Epithelial cell of prostate (primary cell): ENCODE measurements at regions not wholly inside any gene's neighbourhood (a gene's known extent, or its start where the extent isn't known, plus 50 kb on each side); places are given as distances from the start of the nearest gene placed in this dataset.
"Not testable (repeated sequence)": the region's sequence is repeated elsewhere in the genome, so short reads cannot be mapped to it uniquely, and the experiment has no call there.

Source experiments
- DNase-seq: peaks from one replicate; pipeline ENCODE4 v3.0.0-alpha.2; 2011; ENCODE audit warnings: low read depth, low spot score
- H3K27ac ChIP-seq: fragments of 450-650 bp; 2 replicates; pipeline ENCODE4 v1.5.1; 2017; ENCODE audit warnings: mild to moderate bottlenecking

GRCh38 chr7:76736724-76737123 is 109.6 kb upstream of the POMZP3 start:
- not testable (repeated sequence) for DNase-seq, H3K27ac ChIP-seq

- H3K27ac ChIP-seq, DNase-seq: not testable (repeated sequence)
Observed at GRCh38 chr7:76736091-76736490, 109.0 kb upstream of the POMZP3 start.

GRCh38 chr7:76735668-76736067 is 108.6 kb upstream of the POMZP3 start:
- DNase-seq, H3K27ac ChIP-seq: not testable (repeated sequence)

- not testable (repeated sequence) for DNase-seq
- H3K27ac ChIP-seq: peak overlapping the region; percentile 92
Observed at GRCh38 chr7:76728571-76728974, 101.5 kb upstream of the POMZP3 start.

- not testable (repeated sequence) for DNase-seq
- H3K27ac ChIP-seq: peak overlapping the region; percentile 34
Observed at GRCh38 chr7:76723928-76724327, 96.8 kb upstream of the POMZP3 start.

GRCh38 chr7:76716551-76716950 is 89.5 kb upstream of the POMZP3 start:
- H3K27ac ChIP-seq, DNase-seq: not testable (repeated sequence)

GRCh38 chr7:76712926-76713325 is 85.8 kb upstream of the POMZP3 start:
- H3K27ac ChIP-seq, DNase-seq: not testable (repeated sequence)

GRCh38 chr7:76711648-76712047 is 84.6 kb upstream of the POMZP3 start:
- DNase-seq: not testable (repeated sequence)

GRCh38 chr7:76709703-76710102 is 82.6 kb upstream of the POMZP3 start:
- DNase-seq: not testable (repeated sequence)

More at GRCh38 chr7:76711648-76712047, 84.6 kb upstream of the POMZP3 start:
- not testable (repeated sequence) for H3K27ac ChIP-seq

GRCh38 chr7:76708446-76708845 is 81.4 kb upstream of the POMZP3 start:
- DNase-seq, H3K27ac ChIP-seq: not testable (repeated sequence)

More at GRCh38 chr7:76709703-76710102, 82.6 kb upstream of the POMZP3 start:
- not testable (repeated sequence) for H3K27ac ChIP-seq

GRCh38 chr7:76703815-76704214 is 76.7 kb upstream of the POMZP3 start:
- not testable (repeated sequence) for H3K27ac ChIP-seq, DNase-seq

- H3K27ac ChIP-seq, DNase-seq: not testable (repeated sequence)
Observed at GRCh38 chr7:76686277-76686676, 59.2 kb upstream of the POMZP3 start.

- not testable (repeated sequence) for DNase-seq, H3K27ac ChIP-seq
Observed at GRCh38 chr7:76684737-76685136, 57.7 kb upstream of the POMZP3 start.

GRCh38 chr7:76683631-76684030 is 56.6 kb upstream of the POMZP3 start:
- DNase-seq, H3K27ac ChIP-seq: not testable (repeated sequence)

- not testable (repeated sequence) for DNase-seq, H3K27ac ChIP-seq
Observed at GRCh38 chr7:76681810-76682209, 54.7 kb upstream of the POMZP3 start.

- not testable (repeated sequence) for DNase-seq, H3K27ac ChIP-seq
Observed at GRCh38 chr7:76679174-76679573, 52.1 kb upstream of the POMZP3 start.

GRCh38 chr7:76678500-76678899 is 51.4 kb upstream of the POMZP3 start:
- not testable (repeated sequence) for DNase-seq, H3K27ac ChIP-seq

GRCh38 chr7:76676890-76677289 is 49.8 kb upstream of the POMZP3 start:
- not testable (repeated sequence) for DNase-seq, H3K27ac ChIP-seq
